GM12872 (cell line): ENCODE measurements at regions not wholly inside any gene's neighbourhood (a gene's known extent, or its start where the extent isn't known, plus 50 kb on each side); places are given as distances from the start of the nearest gene placed in this dataset.

Source experiments
- CTCF ChIP-seq: IDR thresholded peaks from 3 replicates; pipeline ENCODE4 v1.5.1; 2011; ENCODE audit warnings: low read depth, mild to moderate bottlenecking, low read length, moderate library complexity; ENCODE audit not compliant: insufficient read depth

GRCh38 chr14:49966971-49967630, 74.2 kb downstream of the ARF6 start:
- no peak for TF ChIP-seq CTCF

- TF ChIP-seq CTCF: no peak
Measured at GRCh38 chr14:49969961-49970360, 77.1 kb downstream of the ARF6 start.

DNA sequence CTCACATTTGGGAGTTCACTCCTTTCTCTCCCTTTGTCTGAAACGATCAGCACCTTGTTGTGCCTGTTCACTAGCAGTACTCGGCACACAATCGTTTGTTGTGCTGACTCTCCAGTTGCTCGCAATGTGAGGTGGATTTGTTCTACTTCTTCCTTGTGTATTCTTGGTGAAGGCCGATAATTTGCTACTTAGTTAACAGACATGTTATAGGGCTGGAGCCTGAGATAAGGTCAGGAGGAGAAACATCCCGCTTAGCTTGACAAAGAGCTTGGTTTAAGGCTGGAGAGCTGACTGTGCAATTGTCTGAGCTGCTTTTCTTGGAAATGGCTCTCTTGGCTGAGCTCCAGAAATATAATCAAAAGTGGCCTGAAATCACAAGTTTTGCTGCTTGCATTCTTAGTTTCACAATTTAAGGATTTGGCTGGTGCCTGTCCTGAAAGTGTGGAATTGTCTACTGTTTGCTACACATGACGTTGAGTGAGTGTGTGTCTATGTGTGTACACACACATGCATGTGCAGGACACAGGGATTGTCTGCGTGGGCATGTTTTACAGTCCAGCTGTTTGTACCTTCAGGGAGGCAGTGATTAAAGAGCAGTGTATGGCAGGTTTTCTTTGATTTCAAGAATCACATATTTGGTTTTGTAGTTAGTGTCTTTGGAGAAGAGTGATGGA, 77.7 kb downstream of the ARF6 start:
- no peak for TF ChIP-seq CTCF

DNA sequence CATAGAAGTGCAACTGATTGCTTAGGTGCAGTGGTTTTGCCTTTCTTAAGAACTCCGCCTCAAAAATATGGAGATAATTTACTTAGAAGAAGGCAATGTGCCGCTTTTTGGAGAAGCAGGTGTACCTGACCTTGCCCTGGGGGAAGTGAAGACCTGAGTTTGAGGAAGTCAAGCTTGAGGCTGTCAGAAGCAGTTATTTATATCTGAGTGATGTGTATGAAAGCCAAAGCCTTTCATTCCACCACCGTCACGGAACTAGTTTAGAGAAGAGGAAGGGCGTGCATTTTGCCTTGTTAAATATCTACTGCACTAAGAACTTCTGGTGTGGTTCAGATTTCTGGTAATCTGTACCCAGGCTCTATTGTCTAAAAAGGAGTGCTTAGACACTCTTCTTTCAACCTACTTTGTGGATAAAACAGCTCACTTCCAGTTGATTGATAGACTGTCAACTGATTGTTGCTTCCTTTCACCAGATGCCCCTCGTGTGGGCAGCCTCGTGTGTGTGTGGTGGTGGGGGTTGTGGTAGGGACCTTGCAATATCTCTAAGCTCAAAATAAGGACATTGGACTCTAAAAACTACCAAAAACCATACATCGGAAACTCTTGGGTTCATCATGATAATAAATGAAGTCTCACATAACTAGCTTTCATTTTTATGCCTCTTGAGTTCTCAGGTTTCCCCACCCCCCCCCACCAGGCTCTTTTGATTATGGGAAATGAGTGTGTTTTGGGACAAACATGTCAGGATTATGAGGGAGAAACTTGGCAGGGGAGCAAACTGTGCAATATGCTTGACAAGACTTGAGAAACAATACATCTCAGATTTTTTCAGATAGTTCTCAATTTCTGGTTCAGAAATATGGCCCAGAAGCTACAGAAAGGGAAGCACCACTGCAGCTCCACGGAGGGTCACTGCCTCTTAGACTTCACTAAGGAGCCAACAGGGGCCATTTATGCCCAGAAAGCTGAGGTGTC, 78.6 kb downstream of the ARF6 start:
- TF ChIP-seq CTCF: no peak

GRCh38 chr14:49972131-49972671, 79.3 kb downstream of the ARF6 start:
- no peak for TF ChIP-seq CTCF

- TF ChIP-seq CTCF: no peak
Measured at GRCh38 chr14:49972823-49973222, 79.9 kb downstream of the ARF6 start.

- TF ChIP-seq CTCF: no peak
Measured at GRCh38 chr14:49975276-49975675, 82.4 kb downstream of the ARF6 start.
